ENCODE measurements at regions not wholly inside any gene's neighbourhood (a gene's known extent, or its start where the extent isn't known, plus 50 kb on each side); places are given as distances from the start of the nearest gene placed in this dataset.
"Not testable (repeated sequence)": the region's sequence is repeated elsewhere in the genome, so short reads cannot be mapped to it uniquely, and the experiment has no call there.

DNA sequence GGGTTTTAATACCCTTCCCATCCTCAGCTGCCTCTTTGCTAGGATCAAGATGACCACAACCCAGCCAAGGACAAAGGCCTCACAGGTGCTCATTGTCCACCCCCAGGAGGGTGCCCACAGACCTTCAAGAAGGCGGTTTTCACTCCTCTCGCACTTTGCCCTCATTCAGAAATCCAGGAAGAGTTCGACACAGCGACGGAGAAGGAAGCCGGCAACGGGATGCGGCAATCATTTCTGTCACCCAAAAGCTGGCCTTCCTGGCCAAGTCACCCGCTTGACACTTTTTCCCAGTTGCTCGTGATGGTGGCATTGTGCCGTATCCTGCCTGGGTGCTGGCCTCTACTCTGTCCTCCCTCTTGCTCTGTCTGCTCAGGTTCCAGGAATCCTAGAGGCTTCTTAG, 293.0 kb upstream of the ZNF337 start:
- TF ChIP-seq, protein P1, sequence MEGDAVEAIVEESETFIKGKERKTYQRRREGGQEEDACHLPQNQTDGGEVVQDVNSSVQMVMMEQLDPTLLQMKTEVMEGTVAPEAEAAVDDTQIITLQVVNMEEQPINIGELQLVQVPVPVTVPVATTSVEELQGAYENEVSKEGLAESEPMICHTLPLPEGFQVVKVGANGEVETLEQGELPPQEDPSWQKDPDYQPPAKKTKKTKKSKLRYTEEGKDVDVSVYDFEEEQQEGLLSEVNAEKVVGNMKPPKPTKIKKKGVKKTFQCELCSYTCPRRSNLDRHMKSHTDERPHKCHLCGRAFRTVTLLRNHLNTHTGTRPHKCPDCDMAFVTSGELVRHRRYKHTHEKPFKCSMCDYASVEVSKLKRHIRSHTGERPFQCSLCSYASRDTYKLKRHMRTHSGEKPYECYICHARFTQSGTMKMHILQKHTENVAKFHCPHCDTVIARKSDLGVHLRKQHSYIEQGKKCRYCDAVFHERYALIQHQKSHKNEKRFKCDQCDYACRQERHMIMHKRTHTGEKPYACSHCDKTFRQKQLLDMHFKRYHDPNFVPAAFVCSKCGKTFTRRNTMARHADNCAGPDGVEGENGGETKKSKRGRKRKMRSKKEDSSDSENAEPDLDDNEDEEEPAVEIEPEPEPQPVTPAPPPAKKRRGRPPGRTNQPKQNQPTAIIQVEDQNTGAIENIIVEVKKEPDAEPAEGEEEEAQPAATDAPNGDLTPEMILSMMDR (IDR thresholded peaks at IDR 0.05; ENCODE audit: poor library complexity, severe bottlenecking): not testable (repeated sequence)
- TF ChIP-seq SMC3 (conservative IDR thresholded peaks at IDR 0.05; ENCODE audit: poor library complexity); MXI1 (conservative IDR thresholded peaks at IDR 0.05; ENCODE audit: poor library complexity, severe bottlenecking); TAF1 (IDR thresholded peaks at IDR 0.05; ENCODE audit: low read depth): not testable (repeated sequence)
- TF ChIP-seq, protein P2, sequence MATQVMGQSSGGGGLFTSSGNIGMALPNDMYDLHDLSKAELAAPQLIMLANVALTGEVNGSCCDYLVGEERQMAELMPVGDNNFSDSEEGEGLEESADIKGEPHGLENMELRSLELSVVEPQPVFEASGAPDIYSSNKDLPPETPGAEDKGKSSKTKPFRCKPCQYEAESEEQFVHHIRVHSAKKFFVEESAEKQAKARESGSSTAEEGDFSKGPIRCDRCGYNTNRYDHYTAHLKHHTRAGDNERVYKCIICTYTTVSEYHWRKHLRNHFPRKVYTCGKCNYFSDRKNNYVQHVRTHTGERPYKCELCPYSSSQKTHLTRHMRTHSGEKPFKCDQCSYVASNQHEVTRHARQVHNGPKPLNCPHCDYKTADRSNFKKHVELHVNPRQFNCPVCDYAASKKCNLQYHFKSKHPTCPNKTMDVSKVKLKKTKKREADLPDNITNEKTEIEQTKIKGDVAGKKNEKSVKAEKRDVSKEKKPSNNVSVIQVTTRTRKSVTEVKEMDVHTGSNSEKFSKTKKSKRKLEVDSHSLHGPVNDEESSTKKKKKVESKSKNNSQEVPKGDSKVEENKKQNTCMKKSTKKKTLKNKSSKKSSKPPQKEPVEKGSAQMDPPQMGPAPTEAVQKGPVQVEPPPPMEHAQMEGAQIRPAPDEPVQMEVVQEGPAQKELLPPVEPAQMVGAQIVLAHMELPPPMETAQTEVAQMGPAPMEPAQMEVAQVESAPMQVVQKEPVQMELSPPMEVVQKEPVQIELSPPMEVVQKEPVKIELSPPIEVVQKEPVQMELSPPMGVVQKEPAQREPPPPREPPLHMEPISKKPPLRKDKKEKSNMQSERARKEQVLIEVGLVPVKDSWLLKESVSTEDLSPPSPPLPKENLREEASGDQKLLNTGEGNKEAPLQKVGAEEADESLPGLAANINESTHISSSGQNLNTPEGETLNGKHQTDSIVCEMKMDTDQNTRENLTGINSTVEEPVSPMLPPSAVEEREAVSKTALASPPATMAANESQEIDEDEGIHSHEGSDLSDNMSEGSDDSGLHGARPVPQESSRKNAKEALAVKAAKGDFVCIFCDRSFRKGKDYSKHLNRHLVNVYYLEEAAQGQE (IDR thresholded peaks at IDR 0.05; ENCODE audit: borderline replicate concordance): not testable (repeated sequence)
